Peyer's patch (tissue), 4 donors: ENCODE measurements at regions not wholly inside any gene's neighbourhood (a gene's known extent, or its start where the extent isn't known, plus 50 kb on each side); places are given as distances from the start of the nearest gene placed in this dataset.

Source experiments
- POLR2A ChIP-seq, 2 donors: fragments of 450-650 bp; IDR thresholded peaks; one replicate each; pipeline ENCODE4 v1.5.1; 2017; ENCODE audit warnings: antibody characterized with exemption in 2 of 2, mild to moderate bottlenecking in 2 of 2, moderate library complexity in 2 of 2
- TF ChIP-seq, protein P1 (sequence below), 6 experiments: fragments of 450-650 bp in 4 of 6; fragments of 200-600 bp in 2 of 6; sonication (generic) in 1 of 6; IDR thresholded peaks; one replicate each; pipeline ENCODE4 v1.5.1; 2017 to 2019; ENCODE audit warnings: antibody characterized with exemption in 6 of 6, mild to moderate bottlenecking in 3 of 6, moderate library complexity in 1 of 6

DNA sequence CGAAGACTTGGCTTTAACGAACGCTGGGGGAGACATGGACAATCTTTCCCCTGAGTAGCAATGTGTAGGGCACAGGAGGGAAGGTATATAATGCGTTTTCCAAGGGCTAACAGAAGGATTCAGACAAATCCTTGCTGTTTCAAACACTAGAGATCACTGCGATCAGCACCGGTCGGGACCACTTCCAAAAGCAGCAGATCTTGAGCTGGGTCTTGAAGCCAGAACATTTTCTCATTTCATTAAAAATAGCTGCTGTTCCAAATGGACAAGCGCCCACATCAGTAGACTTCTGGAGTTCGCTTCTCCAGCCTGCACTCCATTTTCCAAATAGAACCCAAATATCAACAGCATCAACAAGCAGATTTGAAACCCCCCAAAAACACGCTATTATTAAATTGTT, 65.1 kb upstream of the MAPRE2 start:
- TF ChIP-seq, protein P1, sequence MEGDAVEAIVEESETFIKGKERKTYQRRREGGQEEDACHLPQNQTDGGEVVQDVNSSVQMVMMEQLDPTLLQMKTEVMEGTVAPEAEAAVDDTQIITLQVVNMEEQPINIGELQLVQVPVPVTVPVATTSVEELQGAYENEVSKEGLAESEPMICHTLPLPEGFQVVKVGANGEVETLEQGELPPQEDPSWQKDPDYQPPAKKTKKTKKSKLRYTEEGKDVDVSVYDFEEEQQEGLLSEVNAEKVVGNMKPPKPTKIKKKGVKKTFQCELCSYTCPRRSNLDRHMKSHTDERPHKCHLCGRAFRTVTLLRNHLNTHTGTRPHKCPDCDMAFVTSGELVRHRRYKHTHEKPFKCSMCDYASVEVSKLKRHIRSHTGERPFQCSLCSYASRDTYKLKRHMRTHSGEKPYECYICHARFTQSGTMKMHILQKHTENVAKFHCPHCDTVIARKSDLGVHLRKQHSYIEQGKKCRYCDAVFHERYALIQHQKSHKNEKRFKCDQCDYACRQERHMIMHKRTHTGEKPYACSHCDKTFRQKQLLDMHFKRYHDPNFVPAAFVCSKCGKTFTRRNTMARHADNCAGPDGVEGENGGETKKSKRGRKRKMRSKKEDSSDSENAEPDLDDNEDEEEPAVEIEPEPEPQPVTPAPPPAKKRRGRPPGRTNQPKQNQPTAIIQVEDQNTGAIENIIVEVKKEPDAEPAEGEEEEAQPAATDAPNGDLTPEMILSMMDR (IDR thresholded peaks at IDR 0.05): no peak
- TF ChIP-seq POLR2A (IDR thresholded peaks at IDR 0.05): no peak
